IPS DF 6.9 (cell line): ENCODE measurements at regions not wholly inside any gene's neighbourhood (a gene's known extent, or its start where the extent isn't known, plus 50 kb on each side); places are given as distances from the start of the nearest gene placed in this dataset.
"Not testable (repeated sequence)": the region's sequence is repeated elsewhere in the genome, so short reads cannot be mapped to it uniquely, and the experiment has no call there.

Experiments used
- DNase-seq: peaks from one replicate; pipeline ENCODE4 v3.0.0-alpha.2; 2013; ENCODE audit warnings: low read depth, low spot score
- H3K27ac ChIP-seq: one replicate; pipeline ENCODE4 v1.5.1; 2013; ENCODE audit warnings: low read length, control low read depth
- H3K27me3 ChIP-seq: 2 replicates; pipeline ENCODE4 v1.6.1; 2013; ENCODE audit warnings: mild to moderate bottlenecking, low read length; ENCODE audit not compliant: control insufficient read depth, insufficient read depth
- H3K36me3 ChIP-seq: 2 replicates; pipeline ENCODE4 v1.6.1; 2013; ENCODE audit warnings: low read length; ENCODE audit not compliant: control insufficient read depth, insufficient read depth
- H3K4me1 ChIP-seq: 2 replicates; pipeline ENCODE4 v1.6.1; 2013; ENCODE audit warnings: low read length; ENCODE audit not compliant: control insufficient read depth, insufficient read depth
- H3K4me3 ChIP-seq: 2 replicates; pipeline ENCODE4 v1.5.1; 2013; ENCODE audit warnings: mild to moderate bottlenecking, low read length
- H3K9me3 ChIP-seq: 2 replicates; pipeline ENCODE4 v1.6.1; 2013; ENCODE audit warnings: low read length, inconsistent platforms; ENCODE audit not compliant: control insufficient read depth, insufficient read depth
- WGBS: extraction: QIAGEN DNeasy Blood & Tissue Kit; methylation state at CpG from one replicate; pipeline ENCODE4 v1.1.7; 2013; ENCODE audit warnings: mixed read lengths, missing lambda C conversion rate; ENCODE audit not compliant: insufficient read length, insufficient coverage; 5-methylcytosine and 5-hydroxymethylcytosine counted together

DNA sequence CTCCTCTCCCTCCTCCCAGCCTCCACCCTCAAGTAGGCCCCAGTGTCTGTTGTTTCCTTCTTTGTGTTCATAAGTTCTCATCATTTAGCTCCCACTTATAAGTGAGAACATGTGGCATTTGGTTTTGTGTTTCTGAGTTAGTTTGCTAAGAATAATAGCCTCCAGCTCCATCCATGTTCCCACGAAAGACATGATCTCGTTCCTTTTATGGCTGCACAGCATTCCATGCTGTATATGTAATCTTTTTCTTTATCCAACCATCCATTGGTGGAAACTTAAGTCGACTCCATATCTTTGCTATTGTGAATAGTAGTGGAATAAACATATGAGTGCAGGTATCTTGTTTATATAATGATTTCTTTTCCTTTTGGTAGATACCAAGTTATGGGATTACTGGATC is 405.0 kb upstream of the RPS6KA3 start:
- not testable (repeated sequence) for H3K27ac ChIP-seq, H3K4me3 ChIP-seq, DNase-seq, H3K27me3 ChIP-seq, H3K9me3 ChIP-seq, H3K4me1 ChIP-seq, H3K36me3 ChIP-seq
- no CpG with 5 or more reads among the region's 3 CpGs for WGBS

DNA sequence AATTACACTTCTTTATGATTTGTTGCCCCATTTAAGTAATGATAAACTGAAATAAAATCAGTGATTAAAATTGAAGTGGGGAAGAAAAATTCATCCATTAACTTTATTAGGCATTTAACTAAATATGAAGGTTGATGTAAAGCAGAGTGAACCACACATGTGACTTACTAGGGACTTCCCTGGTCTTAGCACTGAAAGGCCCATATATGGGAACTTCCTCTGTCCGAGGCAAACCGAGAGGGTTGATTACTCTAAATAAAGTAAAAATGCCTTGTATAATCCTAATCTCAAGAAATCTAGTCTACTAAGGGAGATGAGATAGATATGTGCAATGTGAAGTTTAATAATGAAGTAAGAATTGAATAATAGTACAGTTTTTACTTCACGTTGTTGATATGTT is 403.9 kb upstream of the RPS6KA3 start:
- H3K36me3 ChIP-seq, result no peaks in the 10 kb centered on the region
- H3K9me3 ChIP-seq, result no peaks in the 10 kb centered on the region
- no peak overlapping the region for H3K4me3 ChIP-seq
- WGBS, result 100% methylated on average over 1 of the region's 3 CpGs
- no peak overlapping the region for H3K27ac ChIP-seq
- no peaks in the 10 kb centered on the region for H3K4me1 ChIP-seq
- no peaks in the 10 kb centered on the region for H3K27me3 ChIP-seq
- DNase-seq, result no peak

DNA sequence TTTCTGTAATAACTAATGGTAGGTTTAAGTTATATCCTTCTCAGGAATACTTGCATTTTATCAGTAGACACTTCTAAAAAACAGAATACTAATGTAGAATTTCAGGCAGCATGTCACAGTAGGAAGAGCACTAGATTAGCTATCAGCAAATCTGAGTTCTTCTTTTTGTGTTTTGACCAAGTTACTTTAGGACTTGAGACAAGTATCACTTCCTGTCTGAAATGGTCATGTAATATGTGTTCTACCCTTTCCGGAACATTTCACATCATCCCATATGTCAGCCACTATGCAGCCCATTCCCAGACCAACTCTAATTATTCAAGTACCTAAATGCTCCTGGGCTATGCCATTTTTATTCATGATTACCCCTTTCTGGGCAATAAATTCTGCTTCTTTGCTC is 401.8 kb upstream of the RPS6KA3 start:
- no CpG with 5 or more reads among the region's 1 CpG for WGBS
- no peaks in the 10 kb centered on the region for H3K4me1 ChIP-seq
- no peak overlapping the region for H3K27ac ChIP-seq
- DNase-seq, result no peak
- H3K9me3 ChIP-seq, result no peaks in the 10 kb centered on the region
- H3K36me3 ChIP-seq, result no peaks in the 10 kb centered on the region
- no peak overlapping the region for H3K4me3 ChIP-seq
- no peaks in the 10 kb centered on the region for H3K27me3 ChIP-seq

DNA sequence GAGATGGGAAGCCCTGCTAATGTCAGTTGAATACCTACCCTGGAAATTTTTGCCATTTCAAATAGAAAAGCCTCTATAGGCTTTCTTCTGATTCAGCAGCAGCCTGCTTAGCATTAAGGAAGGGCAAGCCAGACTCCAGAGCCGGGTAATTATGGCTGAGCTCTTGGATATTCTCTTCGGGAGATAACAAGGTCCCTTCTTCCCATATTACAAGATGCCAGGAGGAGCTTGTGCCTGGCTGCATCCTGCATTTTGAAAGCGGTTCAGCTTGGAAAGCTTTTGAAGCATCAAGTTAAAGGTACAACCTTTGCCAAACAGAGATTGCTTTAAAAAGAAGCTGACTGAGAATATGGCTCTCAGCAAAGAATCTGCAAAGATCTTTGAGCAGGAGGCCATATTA is 399.6 kb upstream of the RPS6KA3 start:
- Histone ChIP-seq H3K27ac (no peak overlapping the region), H3K4me1 (no peaks in the 10 kb centered on the region), H3K27me3 (no peaks in the 10 kb centered on the region), H3K36me3 (no peaks in the 10 kb centered on the region), H3K9me3 (no peaks in the 10 kb centered on the region), H3K4me3 (no peak overlapping the region)
- DNase-seq, result no peak
- WGBS, result no CpG with 5 or more reads among the region's 3 CpGs

- WGBS, result no CpG with 5 or more reads among the region's 5 CpGs
- DNase-seq, result no peak
- Histone ChIP-seq H3K36me3 (no peaks in the 10 kb centered on the region), H3K27ac (no peak overlapping the region), H3K9me3 (no peaks in the 10 kb centered on the region), H3K4me1 (no peaks in the 10 kb centered on the region), H3K4me3 (no peak overlapping the region), H3K27me3 (no peaks in the 10 kb centered on the region)
Observed at GRCh38 chrX:20665481-20665880, 398.8 kb upstream of the RPS6KA3 start.

- no peaks in the 10 kb centered on the region for H3K9me3 ChIP-seq
- H3K4me1 ChIP-seq, result no peaks in the 10 kb centered on the region
- H3K4me3 ChIP-seq, result no peak overlapping the region
- WGBS, result no CpG with 5 or more reads among the region's 3 CpGs
- H3K27me3 ChIP-seq, result no peaks in the 10 kb centered on the region
- H3K27ac ChIP-seq, result no peak overlapping the region
- no peak for DNase-seq
- no peaks in the 10 kb centered on the region for H3K36me3 ChIP-seq
Observed at GRCh38 chrX:20664774-20665173, 398.1 kb upstream of the RPS6KA3 start.

DNA sequence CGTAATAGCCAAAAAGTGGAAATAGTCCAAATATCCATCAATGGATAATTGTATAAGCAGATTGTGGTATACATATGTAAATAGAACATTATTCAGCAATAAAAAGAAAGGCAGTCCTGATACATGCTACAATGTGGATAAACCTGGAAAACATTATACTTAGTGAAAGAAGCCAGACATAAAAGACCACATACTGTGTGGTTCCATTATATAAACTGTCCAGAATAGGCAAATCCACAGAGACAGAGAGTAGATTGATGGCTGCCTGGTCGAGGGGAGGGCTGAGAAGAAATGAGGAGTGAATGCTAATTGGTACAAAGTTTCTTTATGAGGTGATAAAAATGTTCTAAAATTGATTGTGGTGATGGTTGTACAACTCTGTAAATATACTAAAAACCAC is 397.4 kb upstream of the RPS6KA3 start:
- H3K4me1 ChIP-seq, result no peaks in the 10 kb centered on the region
- H3K4me3 ChIP-seq, result no peak overlapping the region
- DNase-seq, result no peak
- H3K27ac ChIP-seq, result no peak overlapping the region
- H3K36me3 ChIP-seq, result no peaks in the 10 kb centered on the region
- H3K9me3 ChIP-seq, result no peaks in the 10 kb centered on the region
- no peaks in the 10 kb centered on the region for H3K27me3 ChIP-seq
- no CpG with 5 or more reads among the region's 2 CpGs for WGBS

DNA sequence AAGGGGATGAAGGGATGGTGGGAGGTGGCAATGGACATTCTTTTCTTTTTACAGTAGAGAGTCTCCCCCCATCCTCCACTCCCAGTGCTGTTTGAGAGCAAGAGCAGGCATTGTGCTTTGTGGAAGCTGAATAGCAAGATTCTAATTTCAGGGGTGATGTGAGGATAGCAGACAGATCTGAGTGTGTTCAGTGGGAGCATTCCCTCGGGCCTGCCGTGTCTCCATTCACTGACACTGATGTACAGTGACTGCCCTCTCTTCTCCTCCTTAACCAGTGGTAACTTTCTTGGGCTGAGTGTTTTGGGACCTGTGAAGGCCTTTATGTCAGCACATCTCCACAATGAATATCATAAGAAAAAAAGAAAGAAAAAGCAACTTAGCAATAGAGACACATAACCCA is 396.6 kb upstream of the RPS6KA3 start:
- Histone ChIP-seq H3K9me3 (no peaks in the 10 kb centered on the region), H3K27ac (no peak overlapping the region), H3K4me1 (no peaks in the 10 kb centered on the region), H3K4me3 (no peak overlapping the region), H3K27me3 (no peaks in the 10 kb centered on the region), H3K36me3 (no peaks in the 10 kb centered on the region)
- no peak for DNase-seq
- no CpG with 5 or more reads among the region's 2 CpGs for WGBS

DNA sequence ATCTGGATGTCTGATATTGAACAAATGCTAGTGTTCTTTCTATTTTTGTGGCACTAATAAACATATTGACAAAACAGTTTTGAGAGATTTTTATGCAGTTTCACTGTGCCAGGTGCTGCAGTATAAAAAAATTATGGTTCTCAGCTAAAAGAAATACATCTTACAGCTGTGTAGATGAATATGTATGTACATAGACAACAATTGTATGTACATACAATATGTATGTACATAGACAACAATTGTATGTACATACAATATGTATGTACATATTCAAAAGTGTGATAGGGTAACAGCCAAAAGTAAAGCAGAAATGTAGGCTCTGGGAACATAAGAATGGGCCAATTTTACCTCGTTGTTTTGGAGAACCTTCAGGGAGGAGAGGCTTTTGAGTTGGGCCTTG is 390.0 kb upstream of the RPS6KA3 start:
- H3K36me3 ChIP-seq, result no peaks in the 10 kb centered on the region
- H3K4me3 ChIP-seq, result no peak overlapping the region
- no peaks in the 10 kb centered on the region for H3K27me3 ChIP-seq
- H3K4me1 ChIP-seq, result no peaks in the 10 kb centered on the region
- no peaks in the 10 kb centered on the region for H3K9me3 ChIP-seq
- WGBS, result no CpG with 5 or more reads among the region's 1 CpG
- DNase-seq, result no peak
- H3K27ac ChIP-seq, result no peak overlapping the region

DNA sequence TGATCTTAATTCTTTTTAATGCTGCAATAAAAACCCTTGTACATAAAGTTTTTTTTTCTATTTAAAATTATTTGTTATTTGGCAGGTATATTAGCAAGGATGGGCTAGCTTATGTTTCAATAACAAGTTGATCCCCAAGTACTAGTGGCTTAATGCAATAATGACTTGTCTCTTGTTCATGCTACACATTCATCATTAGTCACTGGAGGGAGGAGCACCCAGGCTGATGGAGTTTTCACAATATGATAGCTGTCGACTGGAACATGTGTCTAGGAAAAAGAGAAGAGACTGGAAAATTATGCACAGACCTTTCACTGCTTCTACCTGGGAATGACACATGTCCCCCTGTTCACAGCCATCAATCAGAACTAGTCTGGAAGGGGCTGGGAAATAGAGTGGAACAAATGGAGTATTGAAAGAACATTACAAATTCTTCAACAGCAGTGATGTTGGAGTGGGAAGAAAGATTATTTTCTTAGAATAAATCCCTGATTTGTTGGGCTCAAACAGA is 387.9 kb upstream of the RPS6KA3 start:
- WGBS, result no CpG with 5 or more reads among the region's 1 CpG
- Histone ChIP-seq H3K27me3 (no peaks in the 10 kb centered on the region), H3K27ac (no peak overlapping the region), H3K4me1 (no peaks in the 10 kb centered on the region), H3K36me3 (no peaks in the 10 kb centered on the region), H3K4me3 (no peak overlapping the region), H3K9me3 (no peaks in the 10 kb centered on the region)
- no peak for DNase-seq

- no peak overlapping the region for H3K27ac ChIP-seq
- no peaks in the 10 kb centered on the region for H3K27me3 ChIP-seq
- no peak for DNase-seq
- H3K9me3 ChIP-seq, result no peaks in the 10 kb centered on the region
- no peak overlapping the region for H3K4me3 ChIP-seq
- H3K36me3 ChIP-seq, result no peaks in the 10 kb centered on the region
- no peaks in the 10 kb centered on the region for H3K4me1 ChIP-seq
Observed at GRCh38 chrX:20653070-20653469, 386.4 kb upstream of the RPS6KA3 start.
